GM23338 (cell line): ENCODE measurements at regions not wholly inside any gene's neighbourhood (a gene's known extent, or its start where the extent isn't known, plus 50 kb on each side); places are given as distances from the start of the nearest gene placed in this dataset.

Experiments used
- CREB1 ChIP-seq: fragments of 250-450 bp; sonication (Bioruptor Pico); IDR thresholded peaks from 2 replicates; pipeline ENCODE4 v1.5.0; 2020; ENCODE audit warnings: low read depth, mild to moderate bottlenecking, moderate library complexity
- EZH2 ChIP-seq: fragments of 200-600 bp; sonication (generic); IDR thresholded peaks from one replicate; pipeline ENCODE4 v1.8.0; 2017; ENCODE audit warnings: antibody characterized with exemption, mild to moderate bottlenecking, low read depth; ENCODE audit not compliant: unreplicated experiment
- EZH2phosphoT487 ChIP-seq: fragments of 200-600 bp; sonication (generic); IDR thresholded peaks from one replicate; pipeline ENCODE4 v1.8.1; 2018; ENCODE audit warnings: antibody characterized with exemption; ENCODE audit not compliant: unreplicated experiment
- JUNB ChIP-seq: IDR thresholded peaks from one replicate; pipeline ENCODE4 v1.6.1; 2016; ENCODE audit warnings: antibody characterized with exemption; ENCODE audit not compliant: unreplicated experiment
- NANOG ChIP-seq: IDR thresholded peaks from 2 replicates; pipeline ENCODE4 v1.6.1; 2016; ENCODE audit warnings: antibody characterized with exemption, borderline replicate concordance
- POLR2AphosphoS5 ChIP-seq: IDR thresholded peaks from 2 replicates; pipeline ENCODE4 v1.6.1; 2016; ENCODE audit warnings: antibody characterized with exemption, low read depth
- STAT1 ChIP-seq: IDR thresholded peaks from one replicate; pipeline ENCODE4 v1.6.1; 2016; ENCODE audit warnings: antibody characterized with exemption; ENCODE audit not compliant: unreplicated experiment
- ZNF114 ChIP-seq: fragments of 250-450 bp; sonication (Bioruptor Pico); IDR thresholded peaks from 2 replicates; pipeline ENCODE4 v1.5.0; 2020; ENCODE audit warnings: mild to moderate bottlenecking, moderate library complexity
- ZNF331 ChIP-seq: fragments of 250-450 bp; sonication (Bioruptor Pico); IDR thresholded peaks from 2 replicates; pipeline ENCODE4 v1.5.0; 2020; ENCODE audit warnings: low read depth, mild to moderate bottlenecking, moderate library complexity
- TF ChIP-seq, protein P1 (sequence below), 2 experiments: fragments of 200-600 bp in 1 of 2; sonication (generic) in 1 of 2; conservative IDR thresholded peaks; 2 replicates each; pipeline versions ENCODE4 v1.5.1 to v1.6.1; 2016 to 2017; ENCODE audit warnings: antibody characterized with exemption in 2 of 2, low read depth in 2 of 2, mild to moderate bottlenecking in 2 of 2, moderate library complexity in 1 of 2
- TF ChIP-seq, protein P2 (sequence below): IDR thresholded peaks from one replicate; pipeline ENCODE4 v1.6.1; 2018; ENCODE audit warnings: antibody characterized with exemption; ENCODE audit not compliant: unreplicated experiment
- TF ChIP-seq, protein P3 (sequence below): IDR thresholded peaks from 2 replicates; pipeline ENCODE4 v1.6.1; 2016; ENCODE audit warnings: antibody characterized with exemption
- TF ChIP-seq, protein P4 (sequence below): fragments of 250-450 bp; sonication (Bioruptor Pico); IDR thresholded peaks from 2 replicates; pipeline ENCODE4 v1.5.0; 2020; ENCODE audit warnings: mild to moderate bottlenecking, moderate library complexity

DNA sequence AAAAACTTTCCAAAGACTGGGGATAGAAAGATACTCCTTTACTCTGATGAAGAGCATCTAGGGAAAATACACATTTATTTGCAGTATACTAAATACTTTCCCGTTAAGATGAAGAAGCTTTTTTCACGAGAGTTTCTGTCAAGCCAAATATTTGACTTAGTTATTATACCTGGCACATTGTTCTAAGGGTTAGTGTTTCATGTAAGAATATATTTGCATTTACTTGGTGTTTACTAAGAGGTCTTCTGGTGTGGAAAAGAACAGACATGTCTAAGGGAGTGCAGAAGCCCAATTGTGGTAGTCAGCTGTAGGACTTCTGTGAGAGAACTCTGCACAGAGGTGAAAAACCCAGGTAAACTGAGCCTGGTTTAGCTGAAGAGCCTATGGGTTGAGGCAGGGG, 457.6 kb upstream of the SOX11 start:
- TF ChIP-seq, protein P1, sequence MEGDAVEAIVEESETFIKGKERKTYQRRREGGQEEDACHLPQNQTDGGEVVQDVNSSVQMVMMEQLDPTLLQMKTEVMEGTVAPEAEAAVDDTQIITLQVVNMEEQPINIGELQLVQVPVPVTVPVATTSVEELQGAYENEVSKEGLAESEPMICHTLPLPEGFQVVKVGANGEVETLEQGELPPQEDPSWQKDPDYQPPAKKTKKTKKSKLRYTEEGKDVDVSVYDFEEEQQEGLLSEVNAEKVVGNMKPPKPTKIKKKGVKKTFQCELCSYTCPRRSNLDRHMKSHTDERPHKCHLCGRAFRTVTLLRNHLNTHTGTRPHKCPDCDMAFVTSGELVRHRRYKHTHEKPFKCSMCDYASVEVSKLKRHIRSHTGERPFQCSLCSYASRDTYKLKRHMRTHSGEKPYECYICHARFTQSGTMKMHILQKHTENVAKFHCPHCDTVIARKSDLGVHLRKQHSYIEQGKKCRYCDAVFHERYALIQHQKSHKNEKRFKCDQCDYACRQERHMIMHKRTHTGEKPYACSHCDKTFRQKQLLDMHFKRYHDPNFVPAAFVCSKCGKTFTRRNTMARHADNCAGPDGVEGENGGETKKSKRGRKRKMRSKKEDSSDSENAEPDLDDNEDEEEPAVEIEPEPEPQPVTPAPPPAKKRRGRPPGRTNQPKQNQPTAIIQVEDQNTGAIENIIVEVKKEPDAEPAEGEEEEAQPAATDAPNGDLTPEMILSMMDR (conservative IDR thresholded peaks at IDR 0.05; ENCODE audit: low read depth in 2 of 2) = no peak
- TF ChIP-seq POLR2AphosphoS5 (no peak), EZH2 (no peak), ZNF331 (no peak), EZH2phosphoT487 (no peak), CREB1 (CRISPR knock-in tag) (no peak), JUNB (no peak), NANOG (no peak), STAT1 (no peak), ZNF114 (CRISPR knock-in tag) (no peak)
- TF ChIP-seq, protein P2, sequence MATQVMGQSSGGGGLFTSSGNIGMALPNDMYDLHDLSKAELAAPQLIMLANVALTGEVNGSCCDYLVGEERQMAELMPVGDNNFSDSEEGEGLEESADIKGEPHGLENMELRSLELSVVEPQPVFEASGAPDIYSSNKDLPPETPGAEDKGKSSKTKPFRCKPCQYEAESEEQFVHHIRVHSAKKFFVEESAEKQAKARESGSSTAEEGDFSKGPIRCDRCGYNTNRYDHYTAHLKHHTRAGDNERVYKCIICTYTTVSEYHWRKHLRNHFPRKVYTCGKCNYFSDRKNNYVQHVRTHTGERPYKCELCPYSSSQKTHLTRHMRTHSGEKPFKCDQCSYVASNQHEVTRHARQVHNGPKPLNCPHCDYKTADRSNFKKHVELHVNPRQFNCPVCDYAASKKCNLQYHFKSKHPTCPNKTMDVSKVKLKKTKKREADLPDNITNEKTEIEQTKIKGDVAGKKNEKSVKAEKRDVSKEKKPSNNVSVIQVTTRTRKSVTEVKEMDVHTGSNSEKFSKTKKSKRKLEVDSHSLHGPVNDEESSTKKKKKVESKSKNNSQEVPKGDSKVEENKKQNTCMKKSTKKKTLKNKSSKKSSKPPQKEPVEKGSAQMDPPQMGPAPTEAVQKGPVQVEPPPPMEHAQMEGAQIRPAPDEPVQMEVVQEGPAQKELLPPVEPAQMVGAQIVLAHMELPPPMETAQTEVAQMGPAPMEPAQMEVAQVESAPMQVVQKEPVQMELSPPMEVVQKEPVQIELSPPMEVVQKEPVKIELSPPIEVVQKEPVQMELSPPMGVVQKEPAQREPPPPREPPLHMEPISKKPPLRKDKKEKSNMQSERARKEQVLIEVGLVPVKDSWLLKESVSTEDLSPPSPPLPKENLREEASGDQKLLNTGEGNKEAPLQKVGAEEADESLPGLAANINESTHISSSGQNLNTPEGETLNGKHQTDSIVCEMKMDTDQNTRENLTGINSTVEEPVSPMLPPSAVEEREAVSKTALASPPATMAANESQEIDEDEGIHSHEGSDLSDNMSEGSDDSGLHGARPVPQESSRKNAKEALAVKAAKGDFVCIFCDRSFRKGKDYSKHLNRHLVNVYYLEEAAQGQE = no peak
- TF ChIP-seq, protein P3, sequence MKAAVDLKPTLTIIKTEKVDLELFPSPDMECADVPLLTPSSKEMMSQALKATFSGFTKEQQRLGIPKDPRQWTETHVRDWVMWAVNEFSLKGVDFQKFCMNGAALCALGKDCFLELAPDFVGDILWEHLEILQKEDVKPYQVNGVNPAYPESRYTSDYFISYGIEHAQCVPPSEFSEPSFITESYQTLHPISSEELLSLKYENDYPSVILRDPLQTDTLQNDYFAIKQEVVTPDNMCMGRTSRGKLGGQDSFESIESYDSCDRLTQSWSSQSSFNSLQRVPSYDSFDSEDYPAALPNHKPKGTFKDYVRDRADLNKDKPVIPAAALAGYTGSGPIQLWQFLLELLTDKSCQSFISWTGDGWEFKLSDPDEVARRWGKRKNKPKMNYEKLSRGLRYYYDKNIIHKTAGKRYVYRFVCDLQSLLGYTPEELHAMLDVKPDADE = no peak
- TF ChIP-seq, protein P4, sequence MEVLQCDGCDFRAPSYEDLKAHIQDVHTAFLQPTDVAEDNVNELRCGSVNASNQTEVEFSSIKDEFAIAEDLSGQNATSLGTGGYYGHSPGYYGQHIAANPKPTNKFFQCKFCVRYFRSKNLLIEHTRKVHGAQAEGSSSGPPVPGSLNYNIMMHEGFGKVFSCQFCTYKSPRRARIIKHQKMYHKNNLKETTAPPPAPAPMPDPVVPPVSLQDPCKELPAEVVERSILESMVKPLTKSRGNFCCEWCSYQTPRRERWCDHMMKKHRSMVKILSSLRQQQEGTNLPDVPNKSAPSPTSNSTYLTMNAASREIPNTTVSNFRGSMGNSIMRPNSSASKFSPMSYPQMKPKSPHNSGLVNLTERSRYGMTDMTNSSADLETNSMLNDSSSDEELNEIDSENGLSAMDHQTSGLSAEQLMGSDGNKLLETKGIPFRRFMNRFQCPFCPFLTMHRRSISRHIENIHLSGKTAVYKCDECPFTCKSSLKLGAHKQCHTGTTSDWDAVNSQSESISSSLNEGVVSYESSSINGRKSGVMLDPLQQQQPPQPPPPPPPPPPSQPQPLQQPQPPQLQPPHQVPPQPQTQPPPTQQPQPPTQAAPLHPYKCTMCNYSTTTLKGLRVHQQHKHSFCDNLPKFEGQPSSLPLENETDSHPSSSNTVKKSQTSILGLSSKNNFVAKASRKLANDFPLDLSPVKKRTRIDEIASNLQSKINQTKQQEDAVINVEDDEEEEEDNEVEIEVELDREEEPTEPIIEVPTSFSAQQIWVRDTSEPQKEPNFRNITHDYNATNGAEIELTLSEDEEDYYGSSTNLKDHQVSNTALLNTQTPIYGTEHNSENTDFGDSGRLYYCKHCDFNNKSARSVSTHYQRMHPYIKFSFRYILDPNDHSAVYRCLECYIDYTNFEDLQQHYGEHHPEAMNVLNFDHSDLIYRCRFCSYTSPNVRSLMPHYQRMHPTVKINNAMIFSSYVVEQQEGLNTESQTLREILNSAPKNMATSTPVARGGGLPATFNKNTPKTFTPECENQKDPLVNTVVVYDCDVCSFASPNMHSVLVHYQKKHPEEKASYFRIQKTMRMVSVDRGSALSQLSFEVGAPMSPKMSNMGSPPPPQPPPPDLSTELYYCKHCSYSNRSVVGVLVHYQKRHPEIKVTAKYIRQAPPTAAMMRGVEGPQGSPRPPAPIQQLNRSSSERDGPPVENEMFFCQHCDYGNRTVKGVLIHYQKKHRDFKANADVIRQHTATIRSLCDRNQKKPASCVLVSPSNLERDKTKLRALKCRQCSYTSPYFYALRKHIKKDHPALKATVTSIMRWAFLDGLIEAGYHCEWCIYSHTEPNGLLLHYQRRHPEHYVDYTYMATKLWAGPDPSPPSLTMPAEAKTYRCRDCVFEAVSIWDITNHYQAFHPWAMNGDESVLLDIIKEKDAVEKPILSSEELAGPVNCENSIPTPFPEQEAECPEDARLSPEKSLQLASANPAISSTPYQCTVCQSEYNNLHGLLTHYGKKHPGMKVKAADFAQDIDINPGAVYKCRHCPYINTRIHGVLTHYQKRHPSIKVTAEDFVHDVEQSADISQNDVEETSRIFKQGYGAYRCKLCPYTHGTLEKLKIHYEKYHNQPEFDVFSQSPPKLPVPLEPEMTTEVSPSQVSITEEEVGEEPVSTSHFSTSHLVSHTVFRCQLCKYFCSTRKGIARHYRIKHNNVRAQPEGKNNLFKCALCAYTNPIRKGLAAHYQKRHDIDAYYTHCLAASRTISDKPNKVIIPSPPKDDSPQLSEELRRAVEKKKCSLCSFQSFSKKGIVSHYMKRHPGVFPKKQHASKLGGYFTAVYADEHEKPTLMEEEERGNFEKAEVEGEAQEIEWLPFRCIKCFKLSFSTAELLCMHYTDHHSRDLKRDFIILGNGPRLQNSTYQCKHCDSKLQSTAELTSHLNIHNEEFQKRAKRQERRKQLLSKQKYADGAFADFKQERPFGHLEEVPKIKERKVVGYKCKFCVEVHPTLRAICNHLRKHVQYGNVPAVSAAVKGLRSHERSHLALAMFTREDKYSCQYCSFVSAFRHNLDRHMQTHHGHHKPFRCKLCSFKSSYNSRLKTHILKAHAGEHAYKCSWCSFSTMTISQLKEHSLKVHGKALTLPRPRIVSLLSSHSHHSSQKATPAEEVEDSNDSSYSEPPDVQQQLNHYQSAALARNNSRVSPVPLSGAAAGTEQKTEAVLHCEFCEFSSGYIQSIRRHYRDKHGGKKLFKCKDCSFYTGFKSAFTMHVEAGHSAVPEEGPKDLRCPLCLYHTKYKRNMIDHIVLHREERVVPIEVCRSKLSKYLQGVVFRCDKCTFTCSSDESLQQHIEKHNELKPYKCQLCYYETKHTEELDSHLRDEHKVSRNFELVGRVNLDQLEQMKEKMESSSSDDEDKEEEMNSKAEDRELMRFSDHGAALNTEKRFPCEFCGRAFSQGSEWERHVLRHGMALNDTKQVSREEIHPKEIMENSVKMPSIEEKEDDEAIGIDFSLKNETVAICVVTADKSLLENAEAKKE (CRISPR knock-in tag) = no peak
